Right atrium auricular region (tissue), 2 donors: ENCODE measurements at regions not wholly inside any gene's neighbourhood (a gene's known extent, or its start where the extent isn't known, plus 50 kb on each side); places are given as distances from the start of the nearest gene placed in this dataset.

Source experiments
- DNase-seq: peaks from one replicate; pipeline ENCODE4 v3.0.0-alpha.2; 2019; ENCODE audit warnings: low spot score
- H3K27ac ChIP-seq, 2 donors: fragments of 200-600 bp; sonication (generic); 1 replicate in 1 of 2; 2 replicates in 1 of 2; pipeline ENCODE4 v1.5.1; 2016 to 2019
- H3K27me3 ChIP-seq, 2 donors: fragments of 200-600 bp; sonication (generic); one replicate each; pipeline versions ENCODE4 v1.5.1 to v1.6.0; 2017 to 2019
- H3K36me3 ChIP-seq: fragments of 200-600 bp; sonication (generic); one replicate; pipeline ENCODE4 v1.5.1; 2016
- H3K4me1 ChIP-seq, 2 donors: fragments of 200-600 bp; sonication (generic); one replicate each; pipeline versions ENCODE4 v1.5.1 to v1.6.0; 2017 to 2019
- H3K4me3 ChIP-seq, 2 donors: fragments of 200-600 bp; sonication (generic); 1 replicate in 1 of 2; 2 replicates in 1 of 2; pipeline ENCODE4 v1.5.1; 2017 to 2019; ENCODE audit warnings: mild to moderate bottlenecking in 1 of 2, moderate library complexity in 1 of 2
- H3K9me3 ChIP-seq, 2 donors: fragments of 200-600 bp; sonication (generic); one replicate each; pipeline ENCODE4 v1.5.1; 2019
- CTCF ChIP-seq, 2 donors: fragments of 200-600 bp; sonication (generic); IDR thresholded peaks; one replicate each; pipeline ENCODE4 v1.5.1; 2019; ENCODE audit warnings: antibody characterized with exemption in 2 of 2

- H3K27ac ChIP-seq = no peak overlapping the region
- TF ChIP-seq CTCF (IDR thresholded peaks at IDR 0.05) = no peak
- H3K9me3 ChIP-seq = peaks cover 0 to 8% of the 10 kb centered on the region in 2 donors
- DNase-seq = no peak
- H3K27me3 ChIP-seq = no peaks in the 10 kb centered on the region
- H3K36me3 ChIP-seq = no peaks in the 10 kb centered on the region
- H3K4me3 ChIP-seq = no peak overlapping the region
- H3K4me1 ChIP-seq = no peaks in the 10 kb centered on the region
These were observed 196.2 kb upstream of the IER5L start for GRCh38 chr9:129374231-129374630.

- peaks cover 0 to 13% of the 10 kb centered on the region in 2 donors for H3K9me3 ChIP-seq
- no peak for DNase-seq
- H3K4me1 ChIP-seq = no peaks in the 10 kb centered on the region
- H3K36me3 ChIP-seq = no peaks in the 10 kb centered on the region
- TF ChIP-seq CTCF (IDR thresholded peaks at IDR 0.05) = no peak
- no peak overlapping the region for H3K4me3 ChIP-seq
- no peaks in the 10 kb centered on the region for H3K27me3 ChIP-seq
- H3K27ac ChIP-seq = no peak overlapping the region
These were observed 195.3 kb upstream of the IER5L start for GRCh38 chr9:129373361-129373760.

GRCh38 chr9:129370770-129371169 lies 192.7 kb upstream of the IER5L start:
- no peak for DNase-seq
- H3K4me1 ChIP-seq = no peaks in the 10 kb centered on the region
- no peaks in the 10 kb centered on the region for H3K27me3 ChIP-seq

GRCh38 chr9:129368444-129368978 lies 190.4 kb upstream of the IER5L start:
- Histone ChIP-seq H3K9me3 (peaks cover 0 to 13% of the 10 kb centered on the region in 2 donors), H3K36me3 (no peaks in the 10 kb centered on the region), H3K27ac (no peak overlapping the region), H3K27me3 (no peaks in the 10 kb centered on the region), H3K4me3 (no peak overlapping the region), H3K4me1 (no peaks in the 10 kb centered on the region)
- no peak for TF ChIP-seq CTCF (IDR thresholded peaks at IDR 0.05)
- no peak for DNase-seq

More at GRCh38 chr9:129370770-129371169, 192.7 kb upstream of the IER5L start:
- Histone ChIP-seq H3K9me3 (peaks cover 0 to 13% of the 10 kb centered on the region in 2 donors), H3K27ac (no peak overlapping the region), H3K36me3 (no peaks in the 10 kb centered on the region), H3K4me3 (no peak overlapping the region)
- TF ChIP-seq CTCF (IDR thresholded peaks at IDR 0.05) = no peak

GRCh38 chr9:129367287-129367686 lies 189.2 kb upstream of the IER5L start:
- Histone ChIP-seq H3K4me3 (no peak overlapping the region), H3K4me1 (no peaks in the 10 kb centered on the region), H3K27ac (no peak overlapping the region), H3K9me3 (peaks cover 0 to 13% of the 10 kb centered on the region in 2 donors), H3K36me3 (no peaks in the 10 kb centered on the region), H3K27me3 (no peaks in the 10 kb centered on the region)
- DNase-seq = no peak
- TF ChIP-seq CTCF (IDR thresholded peaks at IDR 0.05) = no peak

- peaks cover 0 to 9% of the 10 kb centered on the region in 2 donors for H3K9me3 ChIP-seq
- no peaks in the 10 kb centered on the region for H3K27me3 ChIP-seq
- H3K4me3 ChIP-seq = no peak overlapping the region
- no peak overlapping the region for H3K27ac ChIP-seq
- H3K4me1 ChIP-seq = no peaks in the 10 kb centered on the region
- H3K36me3 ChIP-seq = no peaks in the 10 kb centered on the region
- no peak for TF ChIP-seq CTCF (IDR thresholded peaks at IDR 0.05)
- DNase-seq = no peak
These were observed 187.1 kb upstream of the IER5L start for GRCh38 chr9:129365196-129365595.
